GM23248 (cell line): ENCODE measurements at regions not wholly inside any gene's neighbourhood (a gene's known extent, or its start where the extent isn't known, plus 50 kb on each side); places are given as distances from the start of the nearest gene placed in this dataset.

Source experiments
- EZH2 ChIP-seq: fragments of 200-600 bp; sonication (generic); IDR thresholded peaks from 2 replicates; pipeline ENCODE4 v1.6.1; 2018; ENCODE audit warnings: antibody characterized with exemption, mild to moderate bottlenecking; ENCODE audit not compliant: insufficient read depth, poor library complexity, severe bottlenecking
- EZH2phosphoT487 ChIP-seq: fragments of 200-600 bp; sonication (generic); IDR thresholded peaks from 2 replicates; pipeline ENCODE4 v1.6.1; 2018; ENCODE audit warnings: antibody characterized with exemption, moderate library complexity, mild to moderate bottlenecking, low read depth; ENCODE audit not compliant: insufficient read depth

DNA sequence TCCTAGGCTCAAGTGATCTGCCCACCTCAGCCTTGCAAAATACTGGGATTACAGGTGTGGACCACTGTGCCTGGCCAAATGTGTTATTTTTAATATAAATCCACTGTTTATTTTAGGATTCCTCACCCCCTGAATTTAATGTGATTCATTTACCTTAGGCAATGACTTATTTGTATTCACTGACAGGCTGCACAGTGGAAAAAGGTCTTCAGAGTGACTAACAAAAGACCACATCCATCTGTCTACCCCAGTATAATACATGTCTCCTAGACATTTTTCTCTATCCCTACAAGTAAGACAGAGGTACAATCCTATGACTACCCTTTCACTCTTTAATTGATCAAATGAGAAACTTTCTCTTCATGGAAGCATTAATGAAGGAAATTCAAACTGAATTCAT is 230.2 kb downstream of the AHR start:
- TF ChIP-seq EZH2 = no peak
- no peak for TF ChIP-seq EZH2phosphoT487
